ENCODE measurements at regions not wholly inside any gene's neighbourhood (a gene's known extent, or its start where the extent isn't known, plus 50 kb on each side); places are given as distances from the start of the nearest gene placed in this dataset.

GRCh38 chr21:24636696-24637095 is 970.6 kb downstream of the MRPL39 start:
- TF ChIP-seq CTCF (IDR thresholded peaks at IDR 0.05; ENCODE audit: unreplicated experiment in 3 of 3) = no peak
- H3K9me3 Mint-ChIP-seq = peaks cover 13% of the 10 kb centered on the region
- H3K27ac Mint-ChIP-seq = peak overlapping the region in 1 of 3 experiments; percentile 10
- no peak overlapping the region for H3K4me3 Mint-ChIP-seq
- H3K27me3 Mint-ChIP-seq (ENCODE audit: low read depth) = no peaks in the 10 kb centered on the region
- no peaks in the 10 kb centered on the region for H3K36me3 Mint-ChIP-seq (ENCODE audit: low read depth)
- peaks cover 4% of the 10 kb centered on the region for H3K4me1 Mint-ChIP-seq

- Mint-ChIP-seq H3K36me3 (ENCODE audit: low read depth) (no peaks in the 10 kb centered on the region), H3K4me1 (peaks cover 4% of the 10 kb centered on the region), H3K9me3 (peaks cover 8% of the 10 kb centered on the region), H3K4me3 (no peak overlapping the region), H3K27me3 (ENCODE audit: low read depth) (no peaks in the 10 kb centered on the region), H3K27ac (no peak overlapping the region)
- TF ChIP-seq CTCF (IDR thresholded peaks at IDR 0.05; ENCODE audit: unreplicated experiment in 3 of 3) = no peak
These were observed 972.5 kb downstream of the MRPL39 start for GRCh38 chr21:24634749-24635148.

GRCh38 chr21:24628536-24628935 is 978.7 kb downstream of the MRPL39 start:
- H3K4me1 Mint-ChIP-seq = no peaks in the 10 kb centered on the region
- no peak overlapping the region for H3K27ac Mint-ChIP-seq
- no peak for TF ChIP-seq CTCF (IDR thresholded peaks at IDR 0.05; ENCODE audit: unreplicated experiment in 3 of 3)

GRCh38 chr21:24628046-24628445 is 979.2 kb downstream of the MRPL39 start:
- H3K4me3 Mint-ChIP-seq = no peak overlapping the region

More at GRCh38 chr21:24628536-24628935, 978.7 kb downstream of the MRPL39 start:
- no peaks in the 10 kb centered on the region for H3K27me3 Mint-ChIP-seq (ENCODE audit: low read depth)
- H3K4me3 Mint-ChIP-seq = no peak overlapping the region
- no peaks in the 10 kb centered on the region for H3K36me3 Mint-ChIP-seq (ENCODE audit: low read depth)
- peaks cover 3% of the 10 kb centered on the region for H3K9me3 Mint-ChIP-seq

GRCh38 chr21:24617819-24618218 is 989.5 kb downstream of the MRPL39 start:
- no peak for TF ChIP-seq CTCF (IDR thresholded peaks at IDR 0.05; ENCODE audit: unreplicated experiment in 3 of 3)
- no peaks in the 10 kb centered on the region for H3K36me3 Mint-ChIP-seq (ENCODE audit: low read depth)

More at GRCh38 chr21:24628046-24628445, 979.2 kb downstream of the MRPL39 start:
- Mint-ChIP-seq H3K27me3 (ENCODE audit: low read depth) (no peaks in the 10 kb centered on the region), H3K36me3 (ENCODE audit: low read depth) (no peaks in the 10 kb centered on the region), H3K9me3 (peaks cover 2% of the 10 kb centered on the region), H3K27ac (no peak overlapping the region), H3K4me1 (no peaks in the 10 kb centered on the region)
- no peak for TF ChIP-seq CTCF (IDR thresholded peaks at IDR 0.05; ENCODE audit: unreplicated experiment in 3 of 3)

GRCh38 chr21:24594082-24594481 is 1013.2 kb downstream of the MRPL39 start:
- H3K36me3 Mint-ChIP-seq (ENCODE audit: low read depth) = no peaks in the 10 kb centered on the region
- peaks cover 16% of the 10 kb centered on the region for H3K9me3 Mint-ChIP-seq
- no peak for TF ChIP-seq CTCF (IDR thresholded peaks at IDR 0.05; ENCODE audit: unreplicated experiment in 3 of 3)
- H3K4me3 Mint-ChIP-seq = no peak overlapping the region
- no peaks in the 10 kb centered on the region for H3K27me3 Mint-ChIP-seq (ENCODE audit: low read depth)
- no peak overlapping the region for H3K27ac Mint-ChIP-seq
- no peaks in the 10 kb centered on the region for H3K4me1 Mint-ChIP-seq

More at GRCh38 chr21:24617819-24618218, 989.5 kb downstream of the MRPL39 start:
- Mint-ChIP-seq H3K4me3 (no peak overlapping the region), H3K9me3 (peaks cover 14% of the 10 kb centered on the region), H3K4me1 (no peaks in the 10 kb centered on the region), H3K27me3 (ENCODE audit: low read depth) (no peaks in the 10 kb centered on the region), H3K27ac (no peak overlapping the region)

Measured in nephron (organoid).